ENCODE measurements at regions not wholly inside any gene's neighbourhood (a gene's known extent, or its start where the extent isn't known, plus 50 kb on each side); places are given as distances from the start of the nearest gene placed in this dataset.

GRCh38 chr5:35561396-35561795, 56.3 kb upstream of the SPEF2 start:
- Histone ChIP-seq H3K27me3 (ENCODE audit: control insufficient read depth, insufficient read depth, low read length) (no peaks in the 10 kb centered on the region), H3K4me1 (ENCODE audit: control insufficient read depth, insufficient read depth, low read length) (no peaks in the 10 kb centered on the region), H3K36me3 (ENCODE audit: control insufficient read depth, insufficient read depth, low read length) (no peaks in the 10 kb centered on the region), H3K9me3 (ENCODE audit: control insufficient read depth, insufficient read depth, low read length) (peaks cover 21% of the 10 kb centered on the region), H3K27ac (ENCODE audit: low read length) (no peak overlapping the region), H3K4me3 (ENCODE audit: low read length) (no peak overlapping the region)
- DNase-seq: no peak
- no peak for TF ChIP-seq CTCF (IDR thresholded peaks at IDR 0.05)
- H3K9me3 Mint-ChIP-seq: peaks cover 20 to 23% of the 10 kb centered on the region in 2 donors
- no peaks in the 10 kb centered on the region for H3K4me1 Mint-ChIP-seq
- peaks cover 12% of the 10 kb centered on the region for H3K36me3 Mint-ChIP-seq
- no peak overlapping the region for H3K4me3 Mint-ChIP-seq
- intact Hi-C loops (cut with micrococcal nuclease): no loop called here
- no peaks in the 10 kb centered on the region for H3K27me3 Mint-ChIP-seq (ENCODE audit: low read depth in 2 of 2)
- no peak overlapping the region for H3K27ac Mint-ChIP-seq
- ATAC-seq: no peak

GRCh38 chr5:35557748-35558147, 59.9 kb upstream of the SPEF2 start:
- DNase-seq (no peak), ATAC-seq (no peak)
- H3K36me3 ChIP-seq (ENCODE audit: control insufficient read depth, insufficient read depth, low read length): no peaks in the 10 kb centered on the region
- H3K4me1 ChIP-seq (ENCODE audit: control insufficient read depth, insufficient read depth, low read length): no peaks in the 10 kb centered on the region
- H3K27ac ChIP-seq (ENCODE audit: low read length): no peak overlapping the region
- Mint-ChIP-seq H3K27ac (no peak overlapping the region), H3K36me3 (peaks cover 14% of the 10 kb centered on the region), H3K27me3 (ENCODE audit: low read depth in 2 of 2) (no peaks in the 10 kb centered on the region), H3K4me3 (no peak overlapping the region), H3K9me3 (peaks cover 18 to 20% of the 10 kb centered on the region in 2 donors), H3K4me1 (no peaks in the 10 kb centered on the region)
- no peak for TF ChIP-seq CTCF (IDR thresholded peaks at IDR 0.05)
- no peak overlapping the region for H3K4me3 ChIP-seq (ENCODE audit: low read length)
- no peaks in the 10 kb centered on the region for H3K27me3 ChIP-seq (ENCODE audit: control insufficient read depth, insufficient read depth, low read length)
- WGBS (ENCODE audit: insufficient coverage): no CpG with 5 or more reads among the region's 1 CpG
- H3K9me3 ChIP-seq (ENCODE audit: control insufficient read depth, insufficient read depth, low read length): peaks cover 20% of the 10 kb centered on the region
- intact Hi-C loops (cut with micrococcal nuclease): no loop called here

GRCh38 chr5:35557199-35557598, 60.5 kb upstream of the SPEF2 start:
- no peak for TF ChIP-seq CTCF (IDR thresholded peaks at IDR 0.05)
- Mint-ChIP-seq H3K9me3 (peaks cover 18 to 20% of the 10 kb centered on the region in 2 donors), H3K36me3 (peaks cover 14% of the 10 kb centered on the region), H3K4me3 (no peak overlapping the region), H3K27ac (no peak overlapping the region), H3K27me3 (ENCODE audit: low read depth in 2 of 2) (no peaks in the 10 kb centered on the region), H3K4me1 (no peaks in the 10 kb centered on the region)
- Histone ChIP-seq H3K4me1 (ENCODE audit: control insufficient read depth, insufficient read depth, low read length) (no peaks in the 10 kb centered on the region), H3K9me3 (ENCODE audit: control insufficient read depth, insufficient read depth, low read length) (peaks cover 17% of the 10 kb centered on the region), H3K27me3 (ENCODE audit: control insufficient read depth, insufficient read depth, low read length) (no peaks in the 10 kb centered on the region), H3K4me3 (ENCODE audit: low read length) (no peak overlapping the region), H3K27ac (ENCODE audit: low read length) (no peak overlapping the region), H3K36me3 (ENCODE audit: control insufficient read depth, insufficient read depth, low read length) (no peaks in the 10 kb centered on the region)
- WGBS (ENCODE audit: insufficient coverage): 60% methylated on average over 1 of the region's 2 CpGs
- intact Hi-C loops (cut with micrococcal nuclease): no loop called here
- no peak for DNase-seq
- no peak for ATAC-seq

- TF ChIP-seq CTCF (IDR thresholded peaks at IDR 0.05): no peak
- H3K4me3 ChIP-seq (ENCODE audit: low read length): no peak overlapping the region
- intact Hi-C loops (cut with micrococcal nuclease): no loop called here
- 84% methylated on average over 3 of the region's 3 CpGs for WGBS (ENCODE audit: insufficient coverage)
- H3K36me3 Mint-ChIP-seq: peaks cover 14% of the 10 kb centered on the region
- DNase-seq (no peak), ATAC-seq (no peak)
- peaks cover 13 to 14% of the 10 kb centered on the region in 2 donors for H3K9me3 Mint-ChIP-seq
- peaks cover 17% of the 10 kb centered on the region for H3K9me3 ChIP-seq (ENCODE audit: control insufficient read depth, insufficient read depth, low read length)
- no peak overlapping the region for H3K4me3 Mint-ChIP-seq
- no peak overlapping the region for H3K27ac Mint-ChIP-seq
- H3K27me3 Mint-ChIP-seq (ENCODE audit: low read depth in 2 of 2): no peaks in the 10 kb centered on the region
- H3K4me1 ChIP-seq (ENCODE audit: control insufficient read depth, insufficient read depth, low read length): no peaks in the 10 kb centered on the region
- no peaks in the 10 kb centered on the region for H3K36me3 ChIP-seq (ENCODE audit: control insufficient read depth, insufficient read depth, low read length)
- H3K27me3 ChIP-seq (ENCODE audit: control insufficient read depth, insufficient read depth, low read length): no peaks in the 10 kb centered on the region
- no peak overlapping the region for H3K27ac ChIP-seq (ENCODE audit: low read length)
- no peaks in the 10 kb centered on the region for H3K4me1 Mint-ChIP-seq
Observed at GRCh38 chr5:35554016-35554415, 63.6 kb upstream of the SPEF2 start.

Data from natural killer cell (primary cell).